Tibial nerve (tissue), 4 donors: ENCODE measurements at regions not wholly inside any gene's neighbourhood (a gene's known extent, or its start where the extent isn't known, plus 50 kb on each side); places are given as distances from the start of the nearest gene placed in this dataset.

ENCODE experiments used
- DNase-seq, 2 donors: peaks; one replicate each; pipeline ENCODE4 v3.0.0-alpha.2; 2019; ENCODE audit warnings: low spot score in 2 of 2
- H3K27ac ChIP-seq, 4 donors: fragments of 200-600 bp; sonication (generic) in 3 of 4; one replicate each; pipeline ENCODE4 v1.5.1; 2017 to 2019; ENCODE audit warnings: mild to moderate bottlenecking in 1 of 4
- H3K27me3 ChIP-seq, 2 donors: fragments of 200-600 bp; sonication (generic) in 1 of 2; one replicate each; pipeline versions ENCODE4 v1.5.1 to v1.6.0; 2017 to 2019
- H3K36me3 ChIP-seq, 3 donors: fragments of 200-600 bp; sonication (generic); one replicate each; pipeline ENCODE4 v1.5.1; 2018 to 2019
- H3K4me1 ChIP-seq, 4 donors: fragments of 200-600 bp; sonication (generic) in 3 of 4; one replicate each; pipeline ENCODE4 v1.5.1; 2017 to 2019
- H3K4me3 ChIP-seq, 4 donors: fragments of 200-600 bp; sonication (generic) in 3 of 4; one replicate each; pipeline ENCODE4 v1.5.1; 2017 to 2019; ENCODE audit warnings: mild to moderate bottlenecking in 1 of 4, moderate library complexity in 1 of 4
- H3K9me3 ChIP-seq, 4 donors: fragments of 200-600 bp; sonication (generic) in 3 of 4; one replicate each; pipeline ENCODE4 v1.5.1; 2017 to 2019
- CTCF ChIP-seq, 5 experiments: fragments of 200-600 bp in 3 of 5; fragments of 450-650 bp in 2 of 5; sonication (generic) in 3 of 5; IDR thresholded peaks; one replicate each; pipeline ENCODE4 v1.5.1; 2016 to 2019; ENCODE audit warnings: antibody characterized with exemption in 5 of 5, mild to moderate bottlenecking in 3 of 5, moderate library complexity in 2 of 5
- EP300 ChIP-seq, 2 donors: sonication (generic); formaldehyde crosslinking; IDR thresholded peaks; one replicate each; pipeline ENCODE4 v1.6.1; 2017; ENCODE audit warnings: antibody characterized with exemption in 2 of 2, mild to moderate bottlenecking in 1 of 2
- POLR2A ChIP-seq, 2 donors: fragments of 450-650 bp; IDR thresholded peaks; one replicate each; pipeline ENCODE4 v1.6.1; 2017; ENCODE audit warnings: antibody characterized with exemption in 2 of 2, mild to moderate bottlenecking in 2 of 2, moderate library complexity in 2 of 2
- whole genome bisulfite sequencing, 2 donors: methylation state at CpG; one replicate each; pipeline ENCODE4 v1.1.5; 2018; 5-methylcytosine and 5-hydroxymethylcytosine counted together

GRCh38 chr20:60676011-60676410 lies 576.0 kb upstream of the CDH4 start:
- no peaks in the 10 kb centered on the region for H3K9me3 ChIP-seq
- no peak overlapping the region for H3K4me3 ChIP-seq
- H3K36me3 ChIP-seq, result no peaks in the 10 kb centered on the region
- TF ChIP-seq EP300 (IDR thresholded peaks at IDR 0.05) (no peak), CTCF (IDR thresholded peaks at IDR 0.05) (no peak), POLR2A (IDR thresholded peaks at IDR 0.05) (no peak)
- H3K4me1 ChIP-seq, result no peaks in the 10 kb centered on the region
- H3K27me3 ChIP-seq, result no peaks in the 10 kb centered on the region
- DNase-seq, result no peak
- no peak overlapping the region for H3K27ac ChIP-seq

GRCh38 chr20:60677819-60678218 lies 574.2 kb upstream of the CDH4 start:
- DNase-seq, result no peak
- H3K9me3 ChIP-seq, result peaks cover 0 to 4% (median 0%) of the 10 kb centered on the region in 4 donors
- H3K27me3 ChIP-seq, result no peaks in the 10 kb centered on the region
- H3K27ac ChIP-seq, result no peak overlapping the region
- TF ChIP-seq POLR2A (IDR thresholded peaks at IDR 0.05) (no peak), CTCF (IDR thresholded peaks at IDR 0.05) (no peak), EP300 (IDR thresholded peaks at IDR 0.05) (no peak)
- H3K4me1 ChIP-seq, result no peaks in the 10 kb centered on the region
- WGBS, 2 donors, result 87 to 95% methylated on average over 1 of the region's 1 CpG
- no peaks in the 10 kb centered on the region for H3K36me3 ChIP-seq
- H3K4me3 ChIP-seq, result no peak overlapping the region

GRCh38 chr20:60680554-60680953 lies 571.5 kb upstream of the CDH4 start:
- no peak for DNase-seq
- 76 to 86% methylated on average over 6 of the region's 6 CpGs for WGBS, 2 donors

GRCh38 chr20:60687213-60687612 lies 564.8 kb upstream of the CDH4 start:
- H3K4me3 ChIP-seq, result no peak overlapping the region
- H3K4me1 ChIP-seq, result no peaks in the 10 kb centered on the region
- no peaks in the 10 kb centered on the region for H3K36me3 ChIP-seq
- DNase-seq, result no peak
- H3K9me3 ChIP-seq, result no peaks in the 10 kb centered on the region
- WGBS, 2 donors, result 93 to 94% methylated on average over 8 of the region's 8 CpGs
- no peaks in the 10 kb centered on the region for H3K27me3 ChIP-seq
- TF ChIP-seq POLR2A (IDR thresholded peaks at IDR 0.05) (no peak), CTCF (IDR thresholded peaks at IDR 0.05) (no peak), EP300 (IDR thresholded peaks at IDR 0.05) (no peak)
- H3K27ac ChIP-seq, result no peak overlapping the region

More at GRCh38 chr20:60680554-60680953, 571.5 kb upstream of the CDH4 start:
- H3K4me1 ChIP-seq, result no peaks in the 10 kb centered on the region
- TF ChIP-seq POLR2A (IDR thresholded peaks at IDR 0.05) (no peak), CTCF (IDR thresholded peaks at IDR 0.05) (no peak), EP300 (IDR thresholded peaks at IDR 0.05) (no peak)
- peaks cover 0 to 4% (median 0%) of the 10 kb centered on the region in 4 donors for H3K9me3 ChIP-seq
- H3K4me3 ChIP-seq, result no peak overlapping the region
- no peak overlapping the region for H3K27ac ChIP-seq
- H3K36me3 ChIP-seq, result no peaks in the 10 kb centered on the region
- H3K27me3 ChIP-seq, result no peaks in the 10 kb centered on the region

GRCh38 chr20:60690771-60691170 lies 561.3 kb upstream of the CDH4 start:
- no peak overlapping the region for H3K27ac ChIP-seq
- 47 to 52% methylated on average over 3 of the region's 3 CpGs for WGBS, 2 donors
- H3K9me3 ChIP-seq, result no peaks in the 10 kb centered on the region
- no peaks in the 10 kb centered on the region for H3K27me3 ChIP-seq
- DNase-seq, result no peak
- H3K4me1 ChIP-seq, result no peaks in the 10 kb centered on the region
- H3K4me3 ChIP-seq, result no peak overlapping the region
- no peaks in the 10 kb centered on the region for H3K36me3 ChIP-seq
- TF ChIP-seq EP300 (IDR thresholded peaks at IDR 0.05) (no peak), CTCF (IDR thresholded peaks at IDR 0.05) (no peak), POLR2A (IDR thresholded peaks at IDR 0.05) (no peak)
